Inflammatory macrophage treated with lipopolysaccharide for 1 hour (primary cell): ENCODE measurements at regions not wholly inside any gene's neighbourhood (a gene's known extent, or its start where the extent isn't known, plus 50 kb on each side); places are given as distances from the start of the nearest gene placed in this dataset.

Source experiments
- DNase-seq, 2 donors: peaks; one replicate each; pipeline ENCODE4 v3.0.0-alpha.2; 2020 to 2022

DNA sequence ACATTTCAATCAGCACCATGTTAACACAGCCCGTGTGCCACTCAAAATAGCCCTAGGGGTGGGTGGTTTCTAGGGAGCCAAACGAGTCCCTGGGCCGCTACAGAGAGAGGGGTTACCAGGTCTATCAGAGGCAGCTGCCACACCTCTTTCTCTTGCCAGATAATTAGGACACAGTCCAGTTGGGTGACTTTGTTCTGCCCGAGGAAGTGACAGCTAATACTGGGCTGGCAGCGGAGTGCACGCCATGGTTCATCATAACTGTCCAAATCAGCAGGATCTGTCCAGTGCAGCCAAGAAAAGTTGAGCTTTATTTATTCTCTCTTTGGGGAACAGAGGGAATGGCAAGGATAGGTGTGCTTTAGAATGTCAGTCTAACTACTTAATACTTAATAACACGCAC, 583.8 kb downstream of the BRINP1 start:
- no peak for DNase-seq

- DNase-seq, result no peak
These were observed 582.4 kb downstream of the BRINP1 start for GRCh38 chr9:118786877-118787276.

DNA sequence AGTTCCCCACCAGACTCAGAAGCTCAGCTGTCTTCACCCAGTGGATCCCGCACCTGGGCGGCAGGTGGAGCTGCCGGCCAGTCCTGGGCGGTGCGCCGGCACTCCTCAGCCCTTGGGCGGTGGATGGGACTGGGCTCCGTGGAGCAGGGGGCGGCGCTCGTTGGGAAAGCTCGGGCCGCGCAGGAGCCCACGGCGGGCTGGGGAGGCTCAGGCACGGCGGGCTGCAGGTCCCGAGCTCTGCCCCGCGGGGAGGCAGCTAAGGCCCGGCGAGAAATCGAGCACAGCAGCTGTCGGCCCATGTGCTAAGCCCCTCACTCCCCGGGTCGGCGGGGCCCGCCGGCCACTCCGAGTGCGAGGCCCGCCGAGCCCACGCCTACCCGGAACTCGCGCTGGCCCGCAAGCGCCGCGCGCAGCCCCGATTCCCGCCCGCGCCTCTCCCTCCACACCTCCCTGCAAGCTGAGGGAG, 560.0 kb downstream of the BRINP1 start:
- no peak for DNase-seq

DNA sequence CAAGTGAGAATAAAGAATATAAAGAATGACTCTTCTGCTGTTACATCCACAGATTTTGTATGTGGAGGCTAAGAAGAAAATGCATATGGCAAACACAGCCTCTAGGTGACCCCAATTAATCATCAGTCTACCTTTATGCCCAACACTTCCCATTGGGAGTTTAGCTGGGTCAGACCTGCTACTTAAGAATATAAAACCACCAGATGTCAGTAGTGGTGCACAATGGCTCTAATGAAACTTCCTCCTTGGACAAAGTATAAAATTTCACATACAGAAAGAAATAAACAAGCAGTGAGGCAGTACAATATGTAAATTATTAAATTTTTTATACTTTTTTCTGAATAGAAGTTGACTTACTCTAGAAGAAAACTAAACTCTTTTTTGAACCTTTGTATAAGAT, 539.9 kb downstream of the BRINP1 start:
- no peak for DNase-seq

- no peak for DNase-seq
These were observed 536.9 kb downstream of the BRINP1 start for GRCh38 chr9:118832371-118832770.

GRCh38 chr9:118836891-118837290, 532.3 kb downstream of the BRINP1 start:
- DNase-seq, result no peak

- DNase-seq, result no peak
These were observed 497.7 kb downstream of the BRINP1 start for GRCh38 chr9:118871531-118871930.

- DNase-seq, result no peak
These were observed 486.6 kb downstream of the BRINP1 start for GRCh38 chr9:118882684-118883083.

DNA sequence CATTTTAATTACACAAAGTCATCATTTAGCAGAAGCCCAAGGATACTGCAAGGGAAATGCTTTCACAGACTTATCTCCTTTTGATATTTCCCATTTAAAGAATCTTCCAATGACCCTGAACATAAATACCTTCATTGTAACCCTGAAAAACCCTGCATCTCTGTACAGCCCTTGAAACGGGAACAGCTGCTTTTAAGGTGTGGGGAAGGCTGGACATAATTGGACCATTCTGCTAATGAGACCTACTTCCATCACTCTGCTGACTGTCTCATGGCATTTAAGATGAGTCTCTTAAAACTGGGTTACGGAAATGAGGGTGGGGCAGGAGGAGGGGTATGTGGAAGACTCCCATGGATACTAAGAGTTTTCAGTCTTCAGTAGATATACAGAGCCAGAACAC, 485.8 kb downstream of the BRINP1 start:
- DNase-seq, result no peak

GRCh38 chr9:118891213-118891612, 478.0 kb downstream of the BRINP1 start:
- no peak for DNase-seq

- no peak for DNase-seq
These were observed 472.8 kb downstream of the BRINP1 start for GRCh38 chr9:118896324-118897000.

- no peak for DNase-seq
These were observed 451.1 kb downstream of the BRINP1 start for GRCh38 chr9:118918180-118918579.

DNA sequence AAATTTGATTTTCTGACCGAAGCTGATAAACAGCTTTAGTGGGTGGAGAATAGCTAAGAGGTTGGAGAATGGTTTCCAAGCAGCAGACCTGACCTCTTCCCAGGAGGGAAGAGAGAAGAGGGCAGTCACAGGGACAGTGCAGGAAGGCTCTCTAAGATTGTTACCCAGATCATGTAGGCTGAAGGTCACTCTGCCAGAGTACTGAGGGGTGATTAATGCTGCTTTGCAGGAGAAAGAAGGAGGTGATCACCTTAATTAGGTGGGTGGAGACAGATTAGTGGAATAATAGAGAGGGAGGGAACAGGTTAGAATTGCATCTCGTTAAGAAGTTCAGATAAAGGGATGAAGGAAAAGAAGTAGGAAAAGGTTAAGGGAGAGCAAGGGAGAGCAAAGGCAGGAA, 440.5 kb downstream of the BRINP1 start:
- DNase-seq, result no peak

GRCh38 chr9:118929287-118929686, 439.9 kb downstream of the BRINP1 start:
- no peak for DNase-seq

DNA sequence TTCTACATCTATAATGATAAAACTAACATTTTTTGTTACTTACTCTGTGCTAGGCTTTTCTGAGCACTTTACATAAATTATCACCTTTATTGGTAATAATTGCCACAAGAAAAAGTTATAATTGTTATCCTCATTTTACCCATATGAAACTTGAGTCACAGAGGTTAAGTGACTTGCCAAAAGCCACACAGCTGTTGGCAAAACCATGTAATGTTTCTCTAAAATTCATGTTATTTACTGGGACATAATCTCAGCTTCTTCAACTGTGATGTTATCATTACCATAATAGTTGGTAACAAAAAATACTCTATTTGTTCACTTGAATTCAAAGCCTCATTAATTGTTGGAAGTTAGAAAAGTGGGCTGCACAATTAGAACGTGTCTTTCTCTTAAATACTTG, 437.3 kb downstream of the BRINP1 start:
- DNase-seq, result no peak

DNA sequence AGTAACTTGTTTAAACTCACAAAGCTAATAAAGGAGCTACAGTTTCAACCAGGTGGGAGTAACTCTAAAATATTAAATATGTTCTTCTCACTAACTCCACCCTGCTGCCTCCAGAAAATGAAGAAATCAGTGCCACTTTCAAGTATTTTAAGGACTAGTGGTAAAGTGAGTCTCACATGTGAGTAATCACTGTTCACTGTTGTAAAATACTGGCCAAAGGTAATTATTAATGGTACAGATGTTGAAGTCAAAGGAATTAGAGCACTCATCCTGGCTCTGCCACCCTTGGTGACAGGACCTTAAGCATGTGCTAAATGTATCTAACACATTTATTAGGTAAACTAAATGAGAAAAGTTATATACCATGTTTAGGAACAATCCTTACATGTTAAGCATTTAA, 430.7 kb downstream of the BRINP1 start:
- no peak for DNase-seq

- no peak for DNase-seq
These were observed 428.8 kb downstream of the BRINP1 start for GRCh38 chr9:118940473-118940872.

- no peak for DNase-seq
These were observed 422.6 kb downstream of the BRINP1 start for GRCh38 chr9:118946669-118947068.

DNA sequence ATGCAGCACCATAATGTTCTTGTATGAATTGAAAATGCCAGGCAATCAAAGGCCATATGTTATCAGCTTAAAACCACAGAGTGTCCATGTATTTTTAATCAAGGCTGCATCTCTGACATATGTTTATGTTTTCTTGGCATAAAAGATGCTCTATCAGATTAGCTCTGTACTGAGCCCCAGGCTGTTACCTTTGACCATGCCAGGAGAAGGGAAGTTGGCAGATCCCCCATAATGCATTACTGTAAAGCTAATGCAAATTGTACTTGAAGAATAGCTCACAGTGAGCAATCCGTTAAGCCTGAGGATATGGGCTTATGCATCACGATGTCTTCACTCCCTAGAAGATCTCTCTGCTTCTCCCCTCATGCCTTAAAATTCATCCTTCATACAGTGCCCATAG, 414.4 kb downstream of the BRINP1 start:
- no peak for DNase-seq

DNA sequence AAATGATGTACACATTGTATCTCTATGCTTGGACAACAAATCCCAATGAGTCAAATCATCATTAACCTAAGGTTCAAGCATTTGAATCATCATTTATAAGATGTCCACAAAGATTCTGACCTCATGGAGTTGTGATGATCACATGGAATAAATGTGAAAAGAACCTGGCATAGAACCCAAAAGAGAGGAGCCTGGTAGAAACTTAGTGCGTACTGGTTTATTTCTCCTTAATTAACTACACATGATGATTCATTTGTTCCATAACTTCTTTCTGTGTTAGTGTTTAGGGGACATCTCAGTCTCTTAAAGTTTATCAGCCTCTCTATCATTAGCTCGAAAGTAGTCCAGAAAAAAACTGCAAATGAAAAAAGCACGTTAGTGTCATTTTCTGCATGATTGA, 411.6 kb downstream of the BRINP1 start:
- no peak for DNase-seq

GRCh38 chr9:118959366-118959765, 409.9 kb downstream of the BRINP1 start:
- DNase-seq, result no peak

- no peak for DNase-seq
These were observed 407.4 kb downstream of the BRINP1 start for GRCh38 chr9:118961857-118962256.

- DNase-seq, result no peak
These were observed 406.8 kb downstream of the BRINP1 start for GRCh38 chr9:118962426-118962825.

GRCh38 chr9:118963674-118964073, 405.6 kb downstream of the BRINP1 start:
- no peak for DNase-seq

- DNase-seq, result no peak
These were observed 401.3 kb downstream of the BRINP1 start for GRCh38 chr9:118967901-118968300.
